H9 (cell line): ENCODE measurements at regions not wholly inside any gene's neighbourhood (a gene's known extent, or its start where the extent isn't known, plus 50 kb on each side); places are given as distances from the start of the nearest gene placed in this dataset.

Experiments used
- DNase-seq: peaks from one replicate; pipeline ENCODE4 v3.0.0-alpha.2; 2017
- H2AFZ ChIP-seq: one replicate; pipeline ENCODE4 v1.6.1; 2013; ENCODE audit warnings: mild to moderate bottlenecking, low read length, control low read depth, moderate library complexity
- H2AK5ac ChIP-seq: 2 replicates; pipeline ENCODE4 v1.6.1; 2013; ENCODE audit warnings: low read length, control low read depth, mixed read lengths; ENCODE audit not compliant: insufficient read length
- H2BK120ac ChIP-seq: one replicate; pipeline ENCODE4 v1.6.1; 2013; ENCODE audit warnings: low read depth, mild to moderate bottlenecking, low read length, control low read depth, inconsistent platforms; ENCODE audit not compliant: poor library complexity, severe bottlenecking
- H2BK12ac ChIP-seq: 2 replicates; pipeline ENCODE4 v1.6.1; 2013; ENCODE audit warnings: low read length, control low read depth, mixed read lengths, low read depth; ENCODE audit not compliant: insufficient read length
- H2BK15ac ChIP-seq: 2 replicates; pipeline ENCODE4 v1.6.1; 2013; ENCODE audit warnings: low read depth, low read length, control low read depth
- H2BK20ac ChIP-seq: one replicate; pipeline ENCODE4 v1.6.1; 2013; ENCODE audit warnings: low read depth, mild to moderate bottlenecking, low read length, control low read depth, inconsistent platforms; ENCODE audit not compliant: poor library complexity, severe bottlenecking
- H2BK5ac ChIP-seq: 2 replicates; pipeline ENCODE4 v1.6.1; 2013; ENCODE audit warnings: low read length, control low read depth, mixed read lengths; ENCODE audit not compliant: insufficient read length
- H3K14ac ChIP-seq: 2 replicates; pipeline ENCODE4 v1.6.1; 2013; ENCODE audit warnings: low read length, control low read depth; ENCODE audit not compliant: insufficient read depth
- H3K18ac ChIP-seq: 2 replicates; pipeline ENCODE4 v1.6.1; 2013; ENCODE audit warnings: low read depth, mild to moderate bottlenecking, mixed read lengths, low read length, control low read depth; ENCODE audit not compliant: insufficient read length
- H3K23ac ChIP-seq: 2 replicates; pipeline ENCODE4 v1.6.1; 2013; ENCODE audit warnings: low read length, control low read depth, mixed read lengths, low read depth; ENCODE audit not compliant: insufficient read length
- H3K23me2 ChIP-seq: 2 replicates; pipeline ENCODE4 v1.6.1; 2013; ENCODE audit warnings: low read depth, mild to moderate bottlenecking, mixed read lengths, low read length, control low read depth; ENCODE audit not compliant: insufficient read length, poor library complexity, severe bottlenecking
- H3K27ac ChIP-seq: 2 replicates; pipeline ENCODE4 v1.5.1; 2013; ENCODE audit warnings: low read length, control low read depth, mixed read lengths, low read depth; ENCODE audit not compliant: insufficient read length
- H3K27me3 ChIP-seq: 2 replicates; pipeline ENCODE4 v1.6.1; 2013; ENCODE audit warnings: low read length, control low read depth, inconsistent platforms; ENCODE audit not compliant: insufficient read depth
- H3K4ac ChIP-seq: 2 replicates; pipeline ENCODE4 v1.6.1; 2013; ENCODE audit warnings: low read depth, mild to moderate bottlenecking, control low read depth, inconsistent platforms, low read length, moderate library complexity
- H3K4me1 ChIP-seq: 2 replicates; pipeline ENCODE4 v1.6.1; 2013; ENCODE audit warnings: low read length, control low read depth, inconsistent platforms; ENCODE audit not compliant: insufficient read depth
- H3K4me2 ChIP-seq: 2 replicates; pipeline ENCODE4 v1.6.1; 2013; ENCODE audit warnings: low read length, control low read depth, mixed read lengths; ENCODE audit not compliant: insufficient read length, insufficient read depth
- H3K56ac ChIP-seq: 2 replicates; pipeline ENCODE4 v1.6.1; 2013; ENCODE audit warnings: low read depth, mild to moderate bottlenecking, mixed read lengths, low read length, control low read depth; ENCODE audit not compliant: insufficient read length
- H3K79me1 ChIP-seq: 2 replicates; pipeline ENCODE4 v1.6.1; 2013; ENCODE audit warnings: low read depth, mild to moderate bottlenecking, moderate library complexity, low read length, control low read depth, inconsistent platforms; ENCODE audit not compliant: insufficient read depth, poor library complexity, severe bottlenecking
- H3K79me2 ChIP-seq: 2 replicates; pipeline ENCODE4 v1.6.1; 2013; ENCODE audit warnings: low read length, control low read depth, inconsistent platforms; ENCODE audit not compliant: insufficient read depth
- H3K9ac ChIP-seq: 2 replicates; pipeline ENCODE4 v1.6.1; 2013; ENCODE audit warnings: low read length, control low read depth, mixed read lengths; ENCODE audit not compliant: insufficient read length; ENCODE audit errors: extremely low read depth
- H3K9me3 ChIP-seq: one replicate; pipeline ENCODE4 v1.6.1; 2013; ENCODE audit warnings: low read depth, low read length, inconsistent platforms; ENCODE audit not compliant: control insufficient read depth
- H3T11ph ChIP-seq: one replicate; pipeline ENCODE4 v1.6.1; 2013; ENCODE audit warnings: mild to moderate bottlenecking, low read length, control low read depth, inconsistent platforms
- H4K20me1 ChIP-seq: one replicate; pipeline ENCODE4 v1.6.1; 2013; ENCODE audit not compliant: control insufficient read depth, insufficient read length, insufficient read depth
- H4K5ac ChIP-seq: 2 replicates; pipeline ENCODE4 v1.6.1; 2013; ENCODE audit warnings: low read depth, mild to moderate bottlenecking, mixed read lengths, low read length, control low read depth; ENCODE audit not compliant: insufficient read length
- H4K8ac ChIP-seq: replicated peaks from 2 replicates; pipeline ENCODE4 v1.6.1; 2013; ENCODE audit warnings: low read length, control low read depth, mixed read lengths, low read depth; ENCODE audit not compliant: insufficient read length
- H4K91ac ChIP-seq: 2 replicates; pipeline ENCODE4 v1.6.1; 2013; ENCODE audit warnings: low read depth, mild to moderate bottlenecking, moderate library complexity, mixed read lengths, low read length, control low read depth; ENCODE audit not compliant: insufficient read length
- H3K27ac Mint-ChIP-seq, 3 experiments: 2 replicates in 2 of 3; 3 replicates in 1 of 3; pipeline ENCODE4 v1.8.0; 2020 to 2021; ENCODE audit warnings: mixed read lengths in 3 of 3, mild to moderate bottlenecking in 1 of 3, moderate library complexity in 1 of 3
- H3K27me3 Mint-ChIP-seq: 2 replicates; pipeline ENCODE4 v1.8.0; 2021; ENCODE audit warnings: low read depth, mild to moderate bottlenecking, moderate library complexity, mixed read lengths
- H3K36me3 Mint-ChIP-seq, 3 experiments: 2 replicates in 2 of 3; 3 replicates in 1 of 3; pipeline ENCODE4 v1.8.0; 2020 to 2021; ENCODE audit warnings: low read depth in 3 of 3, mixed read lengths in 3 of 3; ENCODE audit not compliant: insufficient read depth in 1 of 3
- H3K4me1 Mint-ChIP-seq, 2 experiments: 2 replicates each; pipeline ENCODE4 v1.8.0; 2020; ENCODE audit warnings: mixed read lengths in 2 of 2
- H3K4me3 Mint-ChIP-seq, 2 experiments: 2 replicates in 1 of 2; 3 replicates in 1 of 2; pipeline ENCODE4 v1.8.0; 2020 to 2021; ENCODE audit warnings: mild to moderate bottlenecking in 2 of 2, mixed read lengths in 2 of 2, moderate library complexity in 1 of 2
- H3K9me3 Mint-ChIP-seq, 2 experiments: 2 replicates in 1 of 2; 3 replicates in 1 of 2; pipeline ENCODE4 v1.8.0; 2020; ENCODE audit warnings: mild to moderate bottlenecking in 2 of 2, mixed read lengths in 2 of 2, moderate library complexity in 1 of 2
- CTCF ChIP-seq: fragments of 200-600 bp; sonication (generic); conservative IDR thresholded peaks from 3 replicates; pipeline ENCODE4 v1.8.0; 2021; ENCODE audit warnings: antibody characterized with exemption, mild to moderate bottlenecking
- WGBS: extraction: QIAGEN DNeasy Blood & Tissue Kit; methylation state at CpG from one replicate; pipeline ENCODE4 v1.1.7; 2013; ENCODE audit warnings: missing lambda C conversion rate, low lambda C conversion rate, mixed read lengths; ENCODE audit not compliant: insufficient read length; ENCODE audit errors: extremely low coverage; 5-methylcytosine and 5-hydroxymethylcytosine counted together

- Mint-ChIP-seq H3K27ac (no peak overlapping the region), H3K4me3 (no peak overlapping the region), H3K4me1 (no peaks in the 10 kb centered on the region), H3K36me3 (peaks cover 0 to 9% (median 0%) of the 10 kb centered on the region in 3 experiments; a peak in 2 of 7 replicates), H3K9me3 (peaks cover 2% of the 10 kb centered on the region in 2 experiments; a peak in 4 of 5 replicates), H3K27me3 (no peaks in the 10 kb centered on the region)
- no peak overlapping the region for H2BK20ac ChIP-seq
- H3K23me2 ChIP-seq = no peaks in the 10 kb centered on the region
- no CpG with 5 or more reads among the region's 4 CpGs for WGBS
- no peaks in the 10 kb centered on the region for H3K79me2 ChIP-seq
- H2AK5ac ChIP-seq = no peak overlapping the region
- no peaks in the 10 kb centered on the region for H3K4me1 ChIP-seq
- H3K23ac ChIP-seq = no peak overlapping the region
- H4K8ac ChIP-seq = no peak overlapping the region
- no peak for TF ChIP-seq CTCF
- H3K9me3 ChIP-seq = no peaks in the 10 kb centered on the region
- no peak overlapping the region for H3K4me2 ChIP-seq
- no peak overlapping the region for H2BK5ac ChIP-seq
- no peak overlapping the region for H3K18ac ChIP-seq
- no peak overlapping the region for H3K9ac ChIP-seq
- H3K4ac ChIP-seq = no peak overlapping the region
- H4K20me1 ChIP-seq = no peaks in the 10 kb centered on the region
- H3K27me3 ChIP-seq = no peaks in the 10 kb centered on the region
- no peak overlapping the region for H3K27ac ChIP-seq
- H2BK120ac ChIP-seq = no peak overlapping the region
- no peak overlapping the region for H4K91ac ChIP-seq
- no peak overlapping the region for H3K14ac ChIP-seq
- no peaks in the 10 kb centered on the region for H3K79me1 ChIP-seq
- no peak overlapping the region for H4K5ac ChIP-seq
- H2BK12ac ChIP-seq = no peak overlapping the region
- no peak overlapping the region for H2BK15ac ChIP-seq
- H3K56ac ChIP-seq = no peak overlapping the region
- H2AFZ ChIP-seq = no peak overlapping the region
- no peak overlapping the region for H3T11ph ChIP-seq
- DNase-seq = no peak
Observed at GRCh38 chr1:80171631-80172030, 1165.1 kb upstream of the ADGRL4 start.
